ENCODE measurements at regions not wholly inside any gene's neighbourhood (a gene's known extent, or its start where the extent isn't known, plus 50 kb on each side); places are given as distances from the start of the nearest gene placed in this dataset.

DNA sequence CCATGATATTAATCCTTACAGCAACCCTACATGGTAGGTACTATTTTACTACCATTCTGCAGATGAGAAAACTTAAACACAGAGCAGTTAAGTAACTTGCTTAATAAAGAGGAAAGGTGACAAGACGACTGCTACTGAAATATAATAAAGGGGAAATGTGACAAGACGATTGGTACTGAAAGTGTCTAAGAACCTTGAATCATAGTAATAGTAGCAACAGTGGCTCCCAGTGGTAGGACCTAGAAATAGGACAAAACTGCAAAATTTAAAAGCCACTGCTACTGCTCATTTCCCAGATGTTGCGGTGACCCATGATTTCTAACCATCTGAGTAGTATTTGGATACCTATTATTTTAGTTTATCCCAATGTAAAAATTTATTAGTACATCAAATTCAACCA lies 89.5 kb downstream of the TASL start:
- Histone ChIP-seq H2AFZ (replicated peaks) (no peak overlapping the region), H3F3A (ENCODE audit: low read depth) (no peaks in the 10 kb centered on the region), H3K4me2 (no peak overlapping the region), H3K36me3 (no peaks in the 10 kb centered on the region), H3K9ac (no peak overlapping the region), H3K79me2 (ENCODE audit: low read depth) (no peaks in the 10 kb centered on the region), H3K4me3 (no peak overlapping the region), H3K27me3 (no peaks in the 10 kb centered on the region), H3K4me1 (no peaks in the 10 kb centered on the region), H3K9me3 (ENCODE audit: low read depth) (no peaks in the 10 kb centered on the region), H4K20me1 (ENCODE audit: low read depth) (no peaks in the 10 kb centered on the region), H3K27ac (no peak overlapping the region)
- DNase-seq (ENCODE audit: low spot score) = peak; percentile 2
- H3K9me3 Mint-ChIP-seq = peaks cover 5% of the 10 kb centered on the region
- H3K36me3 Mint-ChIP-seq = peaks cover 2% of the 10 kb centered on the region
- H3K27ac Mint-ChIP-seq = no peak overlapping the region
- H3K4me1 Mint-ChIP-seq = no peaks in the 10 kb centered on the region
- H3K4me3 Mint-ChIP-seq = no peak overlapping the region
- no peaks in the 10 kb centered on the region for H3K27me3 Mint-ChIP-seq (ENCODE audit: insufficient read depth, low read depth)
- TF ChIP-seq EZH2 (IDR thresholded peaks at IDR 0.05) (no peak), EZH2phosphoT487 (IDR thresholded peaks at IDR 0.05) (no peak)
- TF ChIP-seq, protein P1, sequence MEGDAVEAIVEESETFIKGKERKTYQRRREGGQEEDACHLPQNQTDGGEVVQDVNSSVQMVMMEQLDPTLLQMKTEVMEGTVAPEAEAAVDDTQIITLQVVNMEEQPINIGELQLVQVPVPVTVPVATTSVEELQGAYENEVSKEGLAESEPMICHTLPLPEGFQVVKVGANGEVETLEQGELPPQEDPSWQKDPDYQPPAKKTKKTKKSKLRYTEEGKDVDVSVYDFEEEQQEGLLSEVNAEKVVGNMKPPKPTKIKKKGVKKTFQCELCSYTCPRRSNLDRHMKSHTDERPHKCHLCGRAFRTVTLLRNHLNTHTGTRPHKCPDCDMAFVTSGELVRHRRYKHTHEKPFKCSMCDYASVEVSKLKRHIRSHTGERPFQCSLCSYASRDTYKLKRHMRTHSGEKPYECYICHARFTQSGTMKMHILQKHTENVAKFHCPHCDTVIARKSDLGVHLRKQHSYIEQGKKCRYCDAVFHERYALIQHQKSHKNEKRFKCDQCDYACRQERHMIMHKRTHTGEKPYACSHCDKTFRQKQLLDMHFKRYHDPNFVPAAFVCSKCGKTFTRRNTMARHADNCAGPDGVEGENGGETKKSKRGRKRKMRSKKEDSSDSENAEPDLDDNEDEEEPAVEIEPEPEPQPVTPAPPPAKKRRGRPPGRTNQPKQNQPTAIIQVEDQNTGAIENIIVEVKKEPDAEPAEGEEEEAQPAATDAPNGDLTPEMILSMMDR (IDR thresholded peaks at IDR 0.05) = peak; percentile 32

DNA sequence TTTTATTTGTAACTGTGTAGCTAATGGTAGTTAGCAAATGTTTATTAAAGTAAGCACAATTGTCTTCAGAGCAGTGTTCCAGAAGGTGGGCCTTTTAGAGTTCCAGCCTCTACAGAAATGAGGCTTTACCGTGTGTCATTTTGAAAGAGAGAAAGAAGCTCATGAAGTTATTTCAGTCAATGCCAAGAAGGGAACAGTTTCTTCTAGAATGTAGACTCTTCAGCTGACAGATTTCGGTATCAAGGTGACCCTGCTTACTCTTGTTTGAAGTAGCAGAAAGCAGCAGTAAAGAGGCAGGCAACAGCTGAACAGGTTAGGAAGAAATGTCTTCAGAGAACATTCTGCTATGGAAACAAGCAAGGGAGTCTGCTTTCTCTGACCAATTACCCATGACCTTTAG lies 93.6 kb downstream of the TASL start:
- H3K9me3 Mint-ChIP-seq = peaks cover 5% of the 10 kb centered on the region

DNA sequence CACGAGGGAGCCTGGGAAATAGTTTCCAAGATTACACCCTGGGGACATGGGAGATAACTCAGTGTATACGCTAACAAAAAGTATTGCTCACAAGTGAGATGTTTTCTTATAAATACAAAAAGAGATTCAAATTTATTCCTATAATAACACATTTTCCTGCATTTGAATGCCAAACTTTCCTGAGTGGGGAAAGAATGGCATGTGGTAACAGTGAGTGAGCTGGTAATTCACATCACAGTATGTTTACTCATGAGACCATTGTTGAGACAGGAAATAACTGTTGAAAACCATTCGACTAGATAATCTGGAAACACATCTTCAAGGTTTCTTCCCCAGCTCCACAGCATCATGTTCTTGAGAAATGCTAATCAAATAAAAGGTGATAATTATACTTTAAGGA lies 109.1 kb downstream of the TASL start:
- Histone ChIP-seq H3K79me2 (ENCODE audit: low read depth) (no peaks in the 10 kb centered on the region), H3K4me2 (no peak overlapping the region), H3F3A (ENCODE audit: low read depth) (no peaks in the 10 kb centered on the region), H2AFZ (replicated peaks) (no peak overlapping the region), H3K36me3 (no peaks in the 10 kb centered on the region), H3K27me3 (no peaks in the 10 kb centered on the region), H3K9ac (no peak overlapping the region), H4K20me1 (ENCODE audit: low read depth) (no peaks in the 10 kb centered on the region), H3K27ac (no peak overlapping the region), H3K4me1 (no peaks in the 10 kb centered on the region), H3K4me3 (no peak overlapping the region), H3K9me3 (ENCODE audit: low read depth) (peaks cover 4% of the 10 kb centered on the region)
- no peaks in the 10 kb centered on the region for H3K4me1 Mint-ChIP-seq
- no peak for DNase-seq (ENCODE audit: low spot score)
- no peaks in the 10 kb centered on the region for H3K36me3 Mint-ChIP-seq
- H3K4me3 Mint-ChIP-seq = no peak overlapping the region
- no peak overlapping the region for H3K27ac Mint-ChIP-seq
- no peaks in the 10 kb centered on the region for H3K9me3 Mint-ChIP-seq
- no peak for TF ChIP-seq EZH2 (IDR thresholded peaks at IDR 0.05)
- TF ChIP-seq, protein P1 (IDR thresholded peaks at IDR 0.05) = no peak
- no peak for TF ChIP-seq EZH2phosphoT487 (IDR thresholded peaks at IDR 0.05)
- H3K27me3 Mint-ChIP-seq (ENCODE audit: insufficient read depth, low read depth) = peaks cover 8% of the 10 kb centered on the region

More for the DNA sequence above, 93.6 kb downstream of the TASL start:
- no peak overlapping the region for H3K4me3 ChIP-seq
- Mint-ChIP-seq H3K4me1 (no peaks in the 10 kb centered on the region), H3K36me3 (peaks cover 2% of the 10 kb centered on the region), H3K27me3 (ENCODE audit: insufficient read depth, low read depth) (no peaks in the 10 kb centered on the region), H3K4me3 (no peak overlapping the region), H3K27ac (no peak overlapping the region)
- DNase-seq (ENCODE audit: low spot score) = no peak
- H3K9me3 ChIP-seq (ENCODE audit: low read depth) = peaks cover 3% of the 10 kb centered on the region
- H2AFZ ChIP-seq (replicated peaks) = no peak overlapping the region
- no peak overlapping the region for H3K9ac ChIP-seq
- H3K36me3 ChIP-seq = no peaks in the 10 kb centered on the region
- H3K79me2 ChIP-seq (ENCODE audit: low read depth) = no peaks in the 10 kb centered on the region
- H3K4me2 ChIP-seq = no peak overlapping the region
- no peaks in the 10 kb centered on the region for H3K27me3 ChIP-seq
- no peaks in the 10 kb centered on the region for H3K4me1 ChIP-seq
- H4K20me1 ChIP-seq (ENCODE audit: low read depth) = no peaks in the 10 kb centered on the region
- H3F3A ChIP-seq (ENCODE audit: low read depth) = no peaks in the 10 kb centered on the region
- TF ChIP-seq EZH2phosphoT487 (IDR thresholded peaks at IDR 0.05) (no peak), EZH2 (IDR thresholded peaks at IDR 0.05) (no peak)
- TF ChIP-seq, protein P1 (IDR thresholded peaks at IDR 0.05) = no peak
- H3K27ac ChIP-seq = no peak overlapping the region

Measured in neural progenitor cell (in vitro differentiated cells).